A673 (cell line): ENCODE measurements at regions not wholly inside any gene's neighbourhood (a gene's known extent, or its start where the extent isn't known, plus 50 kb on each side); places are given as distances from the start of the nearest gene placed in this dataset.

Experiments
- BruUV-seq: library from RNA; stranded (reverse); fragments of 400-500 nt; replicated peaks from 2 replicates; lab custom pipeline; 2021; lab: Mats Ljungman, UMichigan
- CTCF ChIA-PET: fragments of 300-600 bp; sonication (Branson Sonifier 250); formaldehyde crosslinking; loops from one replicate; lab custom pipeline; 2022; ENCODE audit warnings: antibody characterized with exemption; lab: Charles Lee
- POLR2A ChIA-PET: fragments of 300-600 bp; sonication (Branson Sonifier 250); formaldehyde crosslinking; loops from one replicate; lab custom pipeline; 2022; ENCODE audit warnings: antibody characterized with exemption; ENCODE audit not compliant: low non-redundant PET; lab: Charles Lee
- DNase-seq: peaks from one replicate; pipeline ENCODE4 v3.0.0-alpha.2; 2015; ENCODE audit warnings: low spot score
- H3K27ac ChIP-seq: fragments of 200-600 bp; sonication (generic); 2 replicates; pipeline ENCODE4 v1.5.1; 2016; ENCODE audit warnings: mixed run types, low read depth, mild to moderate bottlenecking, mixed read lengths, antibody characterized with exemption, low read length; ENCODE audit not compliant: poor library complexity, severe bottlenecking
- H3K27me3 ChIP-seq: fragments of 200-600 bp; sonication (generic); replicated peaks from 2 replicates; pipeline ENCODE4 v1.6.1; 2017; ENCODE audit warnings: mixed run types, low read depth, mild to moderate bottlenecking, mixed read lengths, antibody characterized with exemption, low read length; ENCODE audit not compliant: insufficient read depth, poor library complexity
- H3K36me3 ChIP-seq: fragments of 200-600 bp; sonication (generic); 2 replicates; pipeline ENCODE4 v1.6.1; 2016; ENCODE audit warnings: mixed run types, mild to moderate bottlenecking, mixed read lengths, antibody characterized with exemption, low read length; ENCODE audit not compliant: insufficient read depth, poor library complexity, severe bottlenecking
- H3K4me1 ChIP-seq: fragments of 200-600 bp; sonication (generic); 2 replicates; pipeline ENCODE4 v1.6.1; 2017; ENCODE audit warnings: mixed run types, mild to moderate bottlenecking, mixed read lengths, antibody characterized with exemption, low read length; ENCODE audit not compliant: insufficient read depth, poor library complexity, severe bottlenecking
- H3K4me3 ChIP-seq: fragments of 200-600 bp; sonication (generic); 2 replicates; pipeline ENCODE4 v1.5.1; 2016; ENCODE audit warnings: low read depth, mixed run types, mild to moderate bottlenecking, mixed read lengths, low read length; ENCODE audit not compliant: poor library complexity, severe bottlenecking
- H3K9me3 ChIP-seq: fragments of 200-600 bp; sonication (generic); 2 replicates; pipeline ENCODE4 v1.6.1; 2016; ENCODE audit warnings: mixed run types, low read depth, mild to moderate bottlenecking, mixed read lengths, antibody characterized with exemption, low read length; ENCODE audit not compliant: poor library complexity, severe bottlenecking
- CTCF ChIP-seq: fragments of 300-800, 200-600 bp; sonication (generic); conservative IDR thresholded peaks from 2 replicates; pipeline ENCODE4 v1.5.1; 2017; ENCODE audit warnings: low read depth, mild to moderate bottlenecking, antibody characterized with exemption, low read length, moderate library complexity, mixed read lengths
- EZH2 ChIP-seq: fragments of 200-600 bp; sonication (generic); IDR thresholded peaks from 2 replicates; pipeline ENCODE4 v1.6.1; 2017; ENCODE audit warnings: borderline replicate concordance, low read depth, mild to moderate bottlenecking, mixed read lengths, antibody characterized with exemption, low read length; ENCODE audit not compliant: poor library complexity, severe bottlenecking
- intact Hi-C: fragments of 100-400 bp; cut with micrococcal nuclease; formaldehyde crosslinking; loops from one replicate; pipeline ENCODE4 v1.10.0; 2022; ENCODE audit not compliant: unreplicated experiment

- TF ChIP-seq EZH2 (no peak), CTCF (no peak)
- no peaks in the 10 kb centered on the region for H3K36me3 ChIP-seq
- H3K4me3 ChIP-seq = no peak overlapping the region
- H3K27ac ChIP-seq = no peak overlapping the region
- no TSS peak for BruUV-seq
- CTCF ChIA-PET = no interaction called here
- DNase-seq = peak; percentile 85
- H3K27me3 ChIP-seq = no peaks in the 10 kb centered on the region
- intact Hi-C loops = no loop called here
- H3K4me1 ChIP-seq = peaks cover 25% of the 10 kb centered on the region
- POLR2A ChIA-PET = interaction anchor here (0.6 kb wide), 1 partner anchor 34 kb away, joined by 3 read pairs; no protein-coding TSS in a partner anchor
- no peaks in the 10 kb centered on the region for H3K9me3 ChIP-seq
These were observed 361.3 kb upstream of the TMTC1 start for GRCh38 chr12:30144777-30145683.

GRCh38 chr12:30142301-30142700 lies 358.6 kb upstream of the TMTC1 start:
- H3K9me3 ChIP-seq = no peaks in the 10 kb centered on the region
- TF ChIP-seq CTCF = no peak
- TF ChIP-seq EZH2 = no peak
- intact Hi-C loops = no loop called here
- H3K27me3 ChIP-seq = no peaks in the 10 kb centered on the region
- POLR2A ChIA-PET = no interaction called here
- no peaks in the 10 kb centered on the region for H3K36me3 ChIP-seq
- DNase-seq = no peak
- CTCF ChIA-PET = no interaction called here
- H3K27ac ChIP-seq = no peak overlapping the region
- no peak overlapping the region for H3K4me3 ChIP-seq
- H3K4me1 ChIP-seq = peaks cover 25% of the 10 kb centered on the region
- BruUV-seq = no TSS peak

GRCh38 chr12:30138483-30138882 lies 354.7 kb upstream of the TMTC1 start:
- intact Hi-C loops = no loop called here
- CTCF ChIA-PET = no interaction called here
- Histone ChIP-seq H3K27me3 (no peaks in the 10 kb centered on the region), H3K27ac (no peak overlapping the region), H3K9me3 (no peaks in the 10 kb centered on the region), H3K36me3 (no peaks in the 10 kb centered on the region), H3K4me1 (no peaks in the 10 kb centered on the region), H3K4me3 (no peak overlapping the region)
- TF ChIP-seq EZH2 = no peak
- no peak for TF ChIP-seq CTCF
- BruUV-seq = no TSS peak
- no peak for DNase-seq
- POLR2A ChIA-PET = no interaction called here
